ENCODE measurements at regions not wholly inside any gene's neighbourhood (a gene's known extent, or its start where the extent isn't known, plus 50 kb on each side); places are given as distances from the start of the nearest gene placed in this dataset.

GRCh38 chrX:144616317-144616716 lies 631.0 kb upstream of the SPANXN1 start:
- no peaks in the 10 kb centered on the region for H3K79me2 ChIP-seq (ENCODE audit: insufficient read depth, low read length)
- intact Hi-C loops (cut with micrococcal nuclease; ENCODE audit: unreplicated experiment): no loop called here
- no peaks in the 10 kb centered on the region for H3K36me3 ChIP-seq (replicated peaks in 1 of 2; ENCODE audit: control insufficient read depth in 1 of 2, insufficient read depth in 2 of 2, low read length in 2 of 2)
- in situ Hi-C loops (cut with HindIII; ENCODE audit: extremely low pct_ligation_motif_present, low pct_unique_long_range_greater_than_20kb): no loop called here
- H3K27ac ChIP-seq (ENCODE audit: extremely low read length, insufficient read depth, low read length): no peak overlapping the region
- H2AFZ ChIP-seq (ENCODE audit: low read length): no peak overlapping the region
- no TSS peak for BruUV-seq (replicated peaks)
- no peaks in the 10 kb centered on the region for H3K4me1 ChIP-seq (ENCODE audit: insufficient read depth, low read length)
- 0% methylated on average over 4 of the region's 4 CpGs for WGBS (ENCODE audit: low lambda C conversion rate)
- TF ChIP-seq ZNF616 (CRISPR knock-in tag; IDR thresholded peaks at IDR 0.05; ENCODE audit: low read depth) (no peak), MXD4 (CRISPR knock-in tag; IDR thresholded peaks at IDR 0.05) (no peak), TEF (CRISPR knock-in tag; IDR thresholded peaks at IDR 0.05) (no peak), CEBPB (IDR thresholded peaks at IDR 0.05; ENCODE audit: borderline replicate concordance, low read depth, low read length) (no peak), ZNF720 (CRISPR knock-in tag; IDR thresholded peaks at IDR 0.05) (no peak), NBN (conservative IDR thresholded peaks at IDR 0.05) (no peak), HBP1 (CRISPR knock-in tag; IDR thresholded peaks at IDR 0.05; ENCODE audit: low read depth) (no peak), ZNF407 (CRISPR knock-in tag; IDR thresholded peaks at IDR 0.05; ENCODE audit: not compliant biosample characterization) (no peak), ZNF430 (CRISPR knock-in tag; IDR thresholded peaks at IDR 0.05) (no peak), ZNF747 (CRISPR knock-in tag; IDR thresholded peaks at IDR 0.05; ENCODE audit: borderline replicate concordance) (no peak)
- FAIRE-seq (no peak), DNase-seq (ENCODE audit: low spot score) (no peak), ATAC-seq (no peak)
- POLR2A ChIA-PET: no interaction called here
- no peaks in the 10 kb centered on the region for H3K27me3 ChIP-seq (ENCODE audit: control insufficient read depth in 1 of 2, insufficient read depth in 2 of 2, low read length in 2 of 2)
- H3K4me3 ChIP-seq (replicated peaks in 1 of 3; ENCODE audit: insufficient read depth in 1 of 3, low read depth in 2 of 3, low read length in 3 of 3): no peak overlapping the region
- no peaks in the 10 kb centered on the region for H4K20me1 ChIP-seq (ENCODE audit: insufficient read depth, low read length)
- H3K9me3 ChIP-seq (ENCODE audit: low read length): peaks cover 52% of the 10 kb centered on the region
- no peak overlapping the region for H3K4me2 ChIP-seq (ENCODE audit: low read depth, low read length)
- H3K9ac ChIP-seq (ENCODE audit: insufficient read depth, low read depth, low read length): no peak overlapping the region
- CTCF ChIA-PET (ENCODE audit: low intra/inter-chr PET ratio, low total read pairs): no interaction called here

Measured in HepG2 (cell line).